DOHH2 (cell line): ENCODE measurements at regions not wholly inside any gene's neighbourhood (a gene's known extent, or its start where the extent isn't known, plus 50 kb on each side); places are given as distances from the start of the nearest gene placed in this dataset.

Experiments used
- CTCF ChIP-seq: fragments of 200-600 bp; sonication (generic); IDR thresholded peaks from one replicate; pipeline ENCODE4 v1.5.1; 2014; ENCODE audit warnings: antibody characterized with exemption, mild to moderate bottlenecking, low read depth, low read length; ENCODE audit not compliant: poor library complexity, severe bottlenecking
- EZH2phosphoT487 ChIP-seq: fragments of 200-600 bp; sonication (generic); IDR thresholded peaks from 2 replicates; pipeline ENCODE4 v1.6.1; 2017; ENCODE audit warnings: borderline replicate concordance, mild to moderate bottlenecking, antibody characterized with exemption, low read length, moderate library complexity, mixed read lengths

- TF ChIP-seq CTCF (no peak), EZH2phosphoT487 (no peak)
Measured at GRCh38 chr17:51445946-51446345, 185.6 kb downstream of the UTP18 start.
